C4-2B (cell line): ENCODE measurements at regions not wholly inside any gene's neighbourhood (a gene's known extent, or its start where the extent isn't known, plus 50 kb on each side); places are given as distances from the start of the nearest gene placed in this dataset.

ENCODE experiments used
- ZFX ChIP-seq: fragments of 450-650 bp; IDR thresholded peaks from 2 replicates; pipeline ENCODE4 v1.6.1; 2017
- TF ChIP-seq, protein P1 (sequence below): fragments of 450-650 bp; conservative IDR thresholded peaks from 2 replicates; pipeline ENCODE4 v1.5.1; 2017; ENCODE audit warnings: mild to moderate bottlenecking

- TF ChIP-seq, protein P1, sequence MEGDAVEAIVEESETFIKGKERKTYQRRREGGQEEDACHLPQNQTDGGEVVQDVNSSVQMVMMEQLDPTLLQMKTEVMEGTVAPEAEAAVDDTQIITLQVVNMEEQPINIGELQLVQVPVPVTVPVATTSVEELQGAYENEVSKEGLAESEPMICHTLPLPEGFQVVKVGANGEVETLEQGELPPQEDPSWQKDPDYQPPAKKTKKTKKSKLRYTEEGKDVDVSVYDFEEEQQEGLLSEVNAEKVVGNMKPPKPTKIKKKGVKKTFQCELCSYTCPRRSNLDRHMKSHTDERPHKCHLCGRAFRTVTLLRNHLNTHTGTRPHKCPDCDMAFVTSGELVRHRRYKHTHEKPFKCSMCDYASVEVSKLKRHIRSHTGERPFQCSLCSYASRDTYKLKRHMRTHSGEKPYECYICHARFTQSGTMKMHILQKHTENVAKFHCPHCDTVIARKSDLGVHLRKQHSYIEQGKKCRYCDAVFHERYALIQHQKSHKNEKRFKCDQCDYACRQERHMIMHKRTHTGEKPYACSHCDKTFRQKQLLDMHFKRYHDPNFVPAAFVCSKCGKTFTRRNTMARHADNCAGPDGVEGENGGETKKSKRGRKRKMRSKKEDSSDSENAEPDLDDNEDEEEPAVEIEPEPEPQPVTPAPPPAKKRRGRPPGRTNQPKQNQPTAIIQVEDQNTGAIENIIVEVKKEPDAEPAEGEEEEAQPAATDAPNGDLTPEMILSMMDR, result no peak
- no peak for TF ChIP-seq ZFX
Observed at GRCh38 chr22:49545606-49546005, 282.1 kb downstream of the BRD1 start.
